ENCODE measurements at regions not wholly inside any gene's neighbourhood (a gene's known extent, or its start where the extent isn't known, plus 50 kb on each side); places are given as distances from the start of the nearest gene placed in this dataset.

- TF ChIP-seq POLR2A (IDR thresholded peaks at IDR 0.05; ENCODE audit: low read depth, low read length) (no peak), TAF1 (IDR thresholded peaks at IDR 0.05; ENCODE audit: low read depth, low read length) (no peak), POLR2AphosphoS5 (IDR thresholded peaks at IDR 0.05; ENCODE audit: low read depth, low read length) (no peak), PAX5 (IDR thresholded peaks at IDR 0.05; ENCODE audit: insufficient read depth, low read length, severe bottlenecking) (no peak)
These were observed 85.7 kb downstream of the F11 start for GRCh38 chr4:186351668-186352194.
